GM19438 (cell line): ENCODE measurements at regions not wholly inside any gene's neighbourhood (a gene's known extent, or its start where the extent isn't known, plus 50 kb on each side); places are given as distances from the start of the nearest gene placed in this dataset.
"Not testable (repeated sequence)": the region's sequence is repeated elsewhere in the genome, so short reads cannot be mapped to it uniquely, and the experiment has no call there.

Experiments
- ATAC-seq: cut with Tn5 transposase; IDR thresholded peaks from one replicate; pipeline ENCODE4 v1.9.1; 2021; ENCODE audit warnings: low read depth; ENCODE audit not compliant: unreplicated experiment

GRCh38 chr6:120931520-120932180, 402.6 kb downstream of the TBC1D32 start:
- ATAC-seq = not testable (repeated sequence)

DNA sequence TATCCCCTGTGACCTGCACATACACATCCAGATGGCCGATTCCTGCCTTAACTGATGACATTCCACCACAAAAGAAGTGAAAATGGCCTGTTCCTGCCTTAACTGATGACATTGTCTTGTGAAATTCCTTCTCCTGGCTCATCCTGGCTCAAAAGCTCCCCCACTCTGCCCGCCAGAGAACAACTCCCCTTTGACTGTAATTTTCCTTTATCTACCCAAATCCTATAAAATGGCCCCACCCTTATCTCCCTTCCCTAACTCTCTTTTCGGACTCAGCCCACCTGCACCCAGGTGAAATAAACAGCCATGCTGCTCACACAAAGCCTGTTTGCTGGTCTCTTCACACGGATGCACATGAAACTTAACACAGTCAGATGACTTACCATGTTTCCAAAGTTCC, 403.8 kb downstream of the TBC1D32 start:
- ATAC-seq = not testable (repeated sequence)

GRCh38 chr6:120924214-120924613, 410.1 kb downstream of the TBC1D32 start:
- ATAC-seq = no peak

- ATAC-seq = no peak
Observed at GRCh38 chr6:120918137-120918536, 416.1 kb downstream of the TBC1D32 start.

DNA sequence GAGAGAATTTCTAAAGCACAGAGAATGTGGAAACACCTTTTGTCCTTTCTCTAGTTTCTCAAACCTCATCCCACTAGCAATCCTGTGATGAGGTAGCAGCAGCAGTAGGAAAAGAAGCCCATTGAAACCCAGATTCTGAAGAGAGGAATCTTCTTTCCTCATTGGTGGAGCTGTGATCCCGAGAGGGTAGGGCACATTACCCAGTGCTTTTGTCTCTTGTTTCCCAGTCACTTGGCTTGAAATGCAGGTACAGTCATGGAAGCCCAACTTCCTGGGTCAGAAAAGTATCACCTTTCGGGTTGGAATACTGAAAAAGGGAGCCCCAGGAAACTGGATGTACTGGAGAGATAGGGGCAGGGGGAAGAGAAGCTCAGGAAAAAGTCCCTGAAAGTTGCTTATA, 417.4 kb downstream of the TBC1D32 start:
- ATAC-seq = no peak

DNA sequence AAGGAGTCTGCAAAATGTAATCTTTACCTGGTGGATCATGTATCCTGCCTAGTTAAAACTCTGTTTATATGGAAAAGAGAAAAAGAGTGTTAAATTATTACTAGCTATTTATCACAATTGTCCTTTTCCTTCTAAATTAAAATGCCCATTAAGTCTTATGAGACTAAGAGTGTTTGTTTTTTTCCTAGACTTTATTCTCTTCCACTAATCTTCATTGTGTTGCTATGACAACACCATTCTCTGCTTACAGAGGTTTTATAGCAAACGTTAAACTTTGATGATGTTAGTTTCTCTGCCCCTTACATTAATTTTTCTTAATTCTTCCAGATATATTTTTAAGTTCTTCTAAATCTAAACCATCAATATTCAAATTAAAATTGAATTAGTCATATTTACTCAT, 420.8 kb downstream of the TBC1D32 start:
- ATAC-seq = no peak

- ATAC-seq = no peak
Observed at GRCh38 chr6:120908767-120909166, 425.5 kb downstream of the TBC1D32 start.

DNA sequence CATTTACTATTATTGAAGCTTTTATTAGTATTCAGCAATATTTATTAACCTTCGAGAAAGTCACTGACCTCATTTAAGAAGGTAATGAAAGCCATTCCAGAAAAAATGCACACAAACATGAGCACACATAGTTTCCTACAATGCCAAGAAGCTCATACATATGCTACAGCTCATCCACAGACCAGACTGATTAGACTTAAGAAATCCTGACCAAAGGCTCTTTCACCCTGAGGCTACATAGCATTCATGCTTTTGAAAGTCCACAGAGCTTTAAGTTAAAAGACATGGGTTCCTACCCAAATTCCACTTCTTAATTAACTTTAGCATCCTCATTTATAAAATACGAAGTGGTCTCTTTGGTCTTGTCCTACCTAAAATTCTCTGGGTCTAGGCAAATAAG, 430.4 kb downstream of the TBC1D32 start:
- ATAC-seq = no peak

DNA sequence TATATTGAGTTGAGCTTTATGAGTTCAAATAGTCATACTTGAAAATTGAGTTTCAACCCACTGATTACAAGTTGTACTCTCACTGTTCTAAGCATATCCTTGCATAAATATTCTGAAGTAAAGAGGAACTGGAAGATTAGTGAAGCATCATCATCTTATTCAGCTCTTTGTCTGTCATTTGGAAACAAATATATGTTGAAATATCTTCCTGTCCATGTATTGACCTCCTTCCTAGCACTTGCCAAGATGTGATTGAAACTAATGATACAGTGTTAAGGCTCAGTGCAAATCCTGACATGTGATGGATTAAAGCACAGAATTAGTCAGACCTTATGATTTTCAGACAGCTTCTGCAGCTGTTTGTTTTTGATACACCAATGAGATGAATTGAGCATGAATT, 434.3 kb downstream of the TBC1D32 start:
- ATAC-seq = no peak

DNA sequence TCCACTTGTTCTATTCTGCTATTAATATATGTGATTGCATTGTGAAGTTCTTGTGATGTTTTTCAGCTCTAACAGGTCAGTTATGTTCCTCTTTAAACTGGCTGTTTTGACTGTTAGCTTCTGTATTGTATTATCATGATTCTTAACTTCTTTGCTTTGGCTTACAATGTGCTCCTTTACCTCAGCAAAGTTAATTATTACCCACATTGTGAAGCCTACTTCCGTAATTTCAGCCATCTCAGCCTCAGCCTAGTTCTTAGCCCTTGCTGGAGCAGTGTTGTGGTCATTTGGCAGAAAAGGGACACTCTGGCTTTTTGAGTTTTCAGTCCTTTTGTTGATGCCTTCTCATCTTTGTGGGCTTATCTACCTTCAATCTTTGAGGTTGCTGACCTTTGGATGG, 440.2 kb downstream of the TBC1D32 start:
- peak; percentile 90 for ATAC-seq

DNA sequence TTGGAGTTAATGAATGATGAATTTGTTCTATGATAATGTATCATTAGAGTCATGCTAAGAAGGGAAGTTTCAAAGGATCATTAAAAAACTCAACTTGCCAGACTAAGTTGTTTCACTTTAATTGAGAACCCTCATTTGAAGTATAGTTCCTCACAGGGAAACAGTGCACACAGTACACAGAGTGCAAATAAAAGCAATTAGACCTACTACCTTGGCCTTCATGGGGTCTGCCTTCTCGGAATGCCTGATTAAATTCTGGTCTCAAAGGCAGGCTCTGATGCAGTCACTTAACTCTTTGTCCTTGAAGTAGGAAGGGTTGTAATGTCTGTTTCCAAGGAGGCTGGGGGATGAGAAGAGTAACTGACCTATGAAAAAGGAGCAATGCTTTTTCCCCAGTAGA, 457.3 kb downstream of the TBC1D32 start:
- ATAC-seq = no peak

- peak; percentile 72 for ATAC-seq
Observed at GRCh38 chr6:120876424-120876823, 457.9 kb downstream of the TBC1D32 start.

DNA sequence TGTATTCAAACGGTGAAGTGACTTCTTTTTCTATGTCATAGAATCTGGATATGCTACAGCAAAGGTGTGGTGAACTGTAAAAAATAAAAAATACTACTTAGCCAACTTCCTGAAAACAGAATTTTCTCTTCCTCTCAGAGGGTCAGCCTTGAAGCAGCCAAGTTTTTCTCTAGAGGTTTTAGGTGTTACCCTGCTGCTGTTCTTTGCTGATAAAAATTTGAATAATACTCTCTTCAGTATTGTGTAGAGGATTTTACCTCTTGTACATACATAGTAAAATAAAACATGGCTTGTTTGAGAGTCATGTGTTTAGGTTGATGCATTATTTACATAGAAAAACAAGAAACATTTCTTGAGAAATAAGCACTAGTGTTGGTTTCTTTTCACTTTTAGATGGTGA, 458.4 kb downstream of the TBC1D32 start:
- peak; percentile 37 for ATAC-seq

- no peak for ATAC-seq
Observed at GRCh38 chr6:120874422-120874821, 459.9 kb downstream of the TBC1D32 start.

GRCh38 chr6:120873125-120873865, 461.0 kb downstream of the TBC1D32 start:
- no peak for ATAC-seq

GRCh38 chr6:120872262-120872578, 462.1 kb downstream of the TBC1D32 start:
- no peak for ATAC-seq

DNA sequence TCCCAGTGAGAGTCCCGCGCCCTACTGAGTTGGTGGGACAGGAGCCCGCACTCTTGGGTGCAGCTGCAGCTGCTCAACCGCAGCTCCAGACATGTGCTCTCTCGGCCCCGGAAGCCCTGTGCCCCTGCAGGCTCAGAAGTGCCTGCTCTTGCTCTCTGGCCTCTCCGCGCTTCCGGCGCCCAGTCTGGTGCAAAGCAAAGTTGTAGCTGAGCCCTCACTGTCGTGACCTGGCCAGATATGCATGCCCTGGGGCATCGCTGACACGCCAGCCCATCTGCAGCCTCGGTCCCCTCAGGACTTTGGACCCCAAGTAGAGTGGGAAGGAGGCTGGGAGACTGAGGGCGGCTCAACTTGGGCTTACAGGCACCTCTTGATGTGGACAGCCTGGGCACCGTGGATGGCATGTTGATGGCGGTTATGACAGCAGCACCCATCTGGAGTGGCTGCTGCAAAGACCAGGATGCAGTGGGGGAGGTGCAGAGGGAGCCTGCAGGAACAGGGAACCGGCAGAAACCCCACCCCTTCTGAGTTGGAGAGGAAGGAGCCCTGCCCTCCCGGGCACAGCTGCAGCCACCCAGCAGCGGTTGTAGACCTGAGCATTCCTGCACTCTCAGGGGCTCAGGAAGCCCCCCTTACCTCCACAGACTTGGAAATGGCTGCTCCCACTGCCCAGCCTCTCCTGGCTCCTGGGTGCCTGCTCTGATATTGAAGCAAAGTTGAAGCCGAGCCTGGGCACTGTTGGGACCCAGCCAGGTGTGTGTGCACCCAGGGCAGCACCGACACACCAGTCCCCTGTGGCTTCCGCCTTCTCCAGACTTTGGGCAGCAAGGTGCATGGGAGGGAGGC, 462.6 kb downstream of the TBC1D32 start:
- ATAC-seq = no peak

- no peak for ATAC-seq
Observed at GRCh38 chr6:120869397-120869796, 464.9 kb downstream of the TBC1D32 start.

- no peak for ATAC-seq
Observed at GRCh38 chr6:120857422-120857821, 476.9 kb downstream of the TBC1D32 start.

GRCh38 chr6:120854583-120854982, 479.7 kb downstream of the TBC1D32 start:
- no peak for ATAC-seq

GRCh38 chr6:120853489-120853888, 480.8 kb downstream of the TBC1D32 start:
- ATAC-seq = no peak
